Kidney (tissue), 13 donors: ENCODE measurements at regions not wholly inside any gene's neighbourhood (a gene's known extent, or its start where the extent isn't known, plus 50 kb on each side); places are given as distances from the start of the nearest gene placed in this dataset.

ENCODE experiments used
- DNase-seq, 5 donors: peaks; one replicate each; pipeline ENCODE4 v3.0.0-alpha.2; 2013 to 2020
- FAIRE-seq: peaks from 2 replicates; lab custom pipeline; 2012; peaks lifted over from hg19 to GRCh38; lab: Jason Lieb, UNC
- H3K27ac ChIP-seq, 2 donors: one replicate each; pipeline ENCODE4 v1.7.0; 2013; ENCODE audit warnings: low read depth in 2 of 2, low read length in 2 of 2, inconsistent platforms in 1 of 2
- H3K27me3 ChIP-seq: one replicate; pipeline ENCODE4 v1.7.1; 2013; ENCODE audit warnings: low read length, inconsistent platforms; ENCODE audit not compliant: control insufficient read depth, insufficient read depth
- H3K36me3 ChIP-seq, 3 donors: one replicate each; pipeline versions ENCODE4 v1.7.0 to v1.7.1; 2013; ENCODE audit warnings: low read length in 3 of 3, control low read depth in 1 of 3, inconsistent platforms in 1 of 3; ENCODE audit not compliant: insufficient read depth in 3 of 3, control insufficient read depth in 2 of 3
- H3K4me1 ChIP-seq, 3 donors: one replicate each; pipeline versions ENCODE4 v1.7.0 to v1.7.1; 2013; ENCODE audit warnings: low read length in 3 of 3, inconsistent platforms in 1 of 3, low read depth in 1 of 3; ENCODE audit not compliant: control insufficient read depth in 2 of 3, insufficient read depth in 2 of 3
- H3K4me3 ChIP-seq, 3 donors: one replicate each; pipeline versions ENCODE4 v1.7.0 to v1.8.1; 2013; ENCODE audit warnings: low read length in 3 of 3, control low read depth in 1 of 3, inconsistent platforms in 1 of 3
- H3K9ac ChIP-seq, 3 donors: one replicate each; pipeline versions ENCODE4 v1.7.0 to v1.7.1; 2013; ENCODE audit warnings: low read length in 3 of 3, control low read depth in 1 of 3, inconsistent platforms in 1 of 3
- H3K9me3 ChIP-seq, 3 donors: one replicate each; pipeline versions ENCODE4 v1.7.0 to v1.7.1; 2013; ENCODE audit warnings: low read length in 3 of 3, control low read depth in 1 of 3, inconsistent platforms in 1 of 3; ENCODE audit not compliant: control insufficient read depth in 2 of 3, insufficient read depth in 1 of 3
- intact Hi-C: fragments of 100-400 bp; cut with DNase I; formaldehyde crosslinking; loops from one replicate; pipeline ENCODE4 v1.11.1; 2022
- TF ChIP-seq, protein P1 (sequence below): IDR thresholded peaks from 3 replicates; pipeline ENCODE4 v1.5.1; 2012; ENCODE audit warnings: mild to moderate bottlenecking, moderate library complexity, borderline replicate concordance; ENCODE audit not compliant: insufficient read depth; ENCODE audit errors: extremely low read depth
- donor health status: control.
- donor health status: control.
- donor health status: control.
- donor health status: control.
- donor health status: control.
- donor health status: DM: yes; HTN: yes; CAD: no.
- donor health status: Normal renal cell carcinoma (clear cell type).

GRCh38 chr12:107492393-107493134 is 193.0 kb upstream of the PWP1 start:
- no peaks in the 10 kb centered on the region for H3K9me3 ChIP-seq
- H3K4me1 ChIP-seq = peaks cover 0 to 10% (median 3%) of the 10 kb centered on the region in 3 donors
- H3K9ac ChIP-seq = no peak overlapping the region
- no peaks in the 10 kb centered on the region for H3K36me3 ChIP-seq
- no peaks in the 10 kb centered on the region for H3K27me3 ChIP-seq
- DNase-seq (peak in 3 of 5 donors; percentile 12 to 47 (median 43)), FAIRE-seq (no peak)
- no peak overlapping the region for H3K4me3 ChIP-seq
- no peak overlapping the region for H3K27ac ChIP-seq
- TF ChIP-seq, protein P1, sequence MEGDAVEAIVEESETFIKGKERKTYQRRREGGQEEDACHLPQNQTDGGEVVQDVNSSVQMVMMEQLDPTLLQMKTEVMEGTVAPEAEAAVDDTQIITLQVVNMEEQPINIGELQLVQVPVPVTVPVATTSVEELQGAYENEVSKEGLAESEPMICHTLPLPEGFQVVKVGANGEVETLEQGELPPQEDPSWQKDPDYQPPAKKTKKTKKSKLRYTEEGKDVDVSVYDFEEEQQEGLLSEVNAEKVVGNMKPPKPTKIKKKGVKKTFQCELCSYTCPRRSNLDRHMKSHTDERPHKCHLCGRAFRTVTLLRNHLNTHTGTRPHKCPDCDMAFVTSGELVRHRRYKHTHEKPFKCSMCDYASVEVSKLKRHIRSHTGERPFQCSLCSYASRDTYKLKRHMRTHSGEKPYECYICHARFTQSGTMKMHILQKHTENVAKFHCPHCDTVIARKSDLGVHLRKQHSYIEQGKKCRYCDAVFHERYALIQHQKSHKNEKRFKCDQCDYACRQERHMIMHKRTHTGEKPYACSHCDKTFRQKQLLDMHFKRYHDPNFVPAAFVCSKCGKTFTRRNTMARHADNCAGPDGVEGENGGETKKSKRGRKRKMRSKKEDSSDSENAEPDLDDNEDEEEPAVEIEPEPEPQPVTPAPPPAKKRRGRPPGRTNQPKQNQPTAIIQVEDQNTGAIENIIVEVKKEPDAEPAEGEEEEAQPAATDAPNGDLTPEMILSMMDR = no peak
- intact Hi-C loops = no loop called here

GRCh38 chr12:107493135-107493494 is 192.5 kb upstream of the PWP1 start:
- Histone ChIP-seq H3K4me3 (no peak overlapping the region), H3K27me3 (no peaks in the 10 kb centered on the region), H3K4me1 (peaks cover 0 to 10% (median 3%) of the 10 kb centered on the region in 3 donors), H3K9me3 (no peaks in the 10 kb centered on the region), H3K27ac (no peak overlapping the region), H3K9ac (no peak overlapping the region), H3K36me3 (no peaks in the 10 kb centered on the region)
- intact Hi-C loops = no loop called here
- TF ChIP-seq, protein P1 = no peak
- FAIRE-seq (no peak), DNase-seq (no peak)

- intact Hi-C loops = no loop called here
- TF ChIP-seq, protein P1 = no peak
These were observed 191.9 kb upstream of the PWP1 start for GRCh38 chr12:107493666-107494065.

More at GRCh38 chr12:107493666-107494065, 191.9 kb upstream of the PWP1 start:
- no peak overlapping the region for H3K27ac ChIP-seq
- no peak overlapping the region for H3K4me3 ChIP-seq
- no peak for FAIRE-seq
- H3K4me1 ChIP-seq = peaks cover 0 to 10% (median 3%) of the 10 kb centered on the region in 3 donors
- DNase-seq = no peak
- H3K9ac ChIP-seq = no peak overlapping the region
- no peaks in the 10 kb centered on the region for H3K27me3 ChIP-seq
- no peaks in the 10 kb centered on the region for H3K36me3 ChIP-seq
- no peaks in the 10 kb centered on the region for H3K9me3 ChIP-seq
